Mesendoderm (in vitro differentiated cells): ENCODE measurements at regions not wholly inside any gene's neighbourhood (a gene's known extent, or its start where the extent isn't known, plus 50 kb on each side); places are given as distances from the start of the nearest gene placed in this dataset.

Experiments used
- DNase-seq: peaks from one replicate; pipeline ENCODE4 v3.0.0; 2013
- H2AK5ac ChIP-seq: 2 replicates; pipeline ENCODE4 v1.6.1; 2013; ENCODE audit warnings: low read length, inconsistent platforms
- H2BK120ac ChIP-seq: 2 replicates; pipeline ENCODE4 v1.6.1; 2013; ENCODE audit warnings: low read depth, mild to moderate bottlenecking, low read length, moderate library complexity, mixed read lengths
- H2BK15ac ChIP-seq: replicated peaks from 2 replicates; pipeline ENCODE4 v1.6.1; 2013; ENCODE audit warnings: low read depth, mild to moderate bottlenecking, moderate library complexity
- H2BK5ac ChIP-seq: 2 replicates; pipeline ENCODE4 v1.6.1; 2013; ENCODE audit warnings: low read length, inconsistent platforms
- H3K18ac ChIP-seq: 2 replicates; pipeline ENCODE4 v1.6.1; 2013; ENCODE audit warnings: mild to moderate bottlenecking, low read length, mixed read lengths
- H3K23ac ChIP-seq: one replicate; pipeline ENCODE4 v1.6.1; 2013; ENCODE audit warnings: low read length
- H3K27ac ChIP-seq: 2 replicates; pipeline ENCODE4 v1.5.1; 2013; ENCODE audit warnings: low read depth, mild to moderate bottlenecking, inconsistent platforms, low read length, moderate library complexity
- H3K27me3 ChIP-seq: 2 replicates; pipeline ENCODE4 v1.6.1; 2013; ENCODE audit warnings: low read length, control low read depth, mild to moderate bottlenecking, inconsistent platforms; ENCODE audit not compliant: insufficient read depth, poor library complexity
- H3K36me3 ChIP-seq: 2 replicates; pipeline ENCODE4 v1.6.1; 2013; ENCODE audit warnings: low read length, inconsistent platforms; ENCODE audit not compliant: control insufficient read depth, insufficient read depth
- H3K4ac ChIP-seq: one replicate; pipeline ENCODE4 v1.6.1; 2013; ENCODE audit warnings: low read depth, mild to moderate bottlenecking, low read length, moderate library complexity
- H3K4me1 ChIP-seq: 2 replicates; pipeline ENCODE4 v1.6.1; 2013; ENCODE audit warnings: low read depth, low read length, inconsistent platforms; ENCODE audit not compliant: control insufficient read depth
- H3K4me2 ChIP-seq: 2 replicates; pipeline ENCODE4 v1.6.1; 2013; ENCODE audit warnings: low read length
- H3K4me3 ChIP-seq: 2 replicates; pipeline ENCODE4 v1.5.1; 2013; ENCODE audit warnings: mild to moderate bottlenecking, low read length
- H3K56ac ChIP-seq: one replicate; pipeline ENCODE4 v1.6.1; 2013; ENCODE audit warnings: low read length
- H3K79me1 ChIP-seq: 2 replicates; pipeline ENCODE4 v1.6.1; 2013; ENCODE audit warnings: low read length, inconsistent platforms
- H3K79me2 ChIP-seq: 2 replicates; pipeline ENCODE4 v1.6.1; 2013; ENCODE audit warnings: mild to moderate bottlenecking, low read length; ENCODE audit not compliant: control insufficient read depth, insufficient read depth
- H3K9ac ChIP-seq: 2 replicates; pipeline ENCODE4 v1.6.1; 2013; ENCODE audit warnings: low read length, inconsistent platforms
- H4K5ac ChIP-seq: one replicate; pipeline ENCODE4 v1.6.1; 2013; ENCODE audit warnings: low read length
- H4K8ac ChIP-seq: one replicate; pipeline ENCODE4 v1.6.1; 2013; ENCODE audit warnings: low read depth, mild to moderate bottlenecking, control low read depth, low read length, moderate library complexity
- WGBS: extraction: QIAGEN DNeasy Blood & Tissue Kit; methylation state at CpG from one replicate; pipeline ENCODE4 v1.1.7; 2013; ENCODE audit warnings: low lambda C conversion rate, missing lambda C conversion rate; ENCODE audit not compliant: insufficient coverage; ENCODE audit errors: extremely low coverage; 5-methylcytosine and 5-hydroxymethylcytosine counted together

DNA sequence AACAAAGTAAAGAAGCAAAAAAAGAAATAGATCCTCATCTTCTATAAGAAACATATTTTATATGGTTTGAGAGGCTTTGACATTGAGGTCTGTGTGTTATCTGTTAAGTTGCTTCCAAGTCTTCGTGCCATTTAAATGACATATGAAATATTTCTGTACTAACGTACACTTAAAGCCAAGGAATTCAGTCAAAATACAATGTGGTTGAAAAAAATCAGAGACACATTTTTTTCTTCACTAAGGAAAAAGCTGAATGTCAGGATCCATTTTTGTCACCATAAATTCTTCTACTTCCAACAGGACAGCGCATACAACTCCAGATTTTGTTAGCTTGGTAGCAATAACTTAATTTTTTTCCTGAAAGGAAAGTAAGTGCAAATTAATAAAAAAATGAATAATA lies 168.5 kb downstream of the FAT4 start:
- Histone ChIP-seq H3K27me3 (no peaks in the 10 kb centered on the region), H3K79me2 (no peaks in the 10 kb centered on the region), H3K4ac (no peak overlapping the region), H4K5ac (no peak overlapping the region), H2BK5ac (no peak overlapping the region), H3K79me1 (no peaks in the 10 kb centered on the region), H3K4me1 (no peaks in the 10 kb centered on the region), H2BK15ac (no peak overlapping the region), H3K9ac (no peak overlapping the region), H3K27ac (no peak overlapping the region), H3K18ac (no peak overlapping the region), H3K36me3 (no peaks in the 10 kb centered on the region), H3K4me2 (no peak overlapping the region), H3K56ac (no peak overlapping the region), H2AK5ac (no peak overlapping the region), H4K8ac (no peak overlapping the region), H2BK120ac (no peak overlapping the region), H3K4me3 (no peak overlapping the region), H3K23ac (no peak overlapping the region)
- no peak for DNase-seq
- WGBS, result no CpG with 5 or more reads among the region's 3 CpGs

DNA sequence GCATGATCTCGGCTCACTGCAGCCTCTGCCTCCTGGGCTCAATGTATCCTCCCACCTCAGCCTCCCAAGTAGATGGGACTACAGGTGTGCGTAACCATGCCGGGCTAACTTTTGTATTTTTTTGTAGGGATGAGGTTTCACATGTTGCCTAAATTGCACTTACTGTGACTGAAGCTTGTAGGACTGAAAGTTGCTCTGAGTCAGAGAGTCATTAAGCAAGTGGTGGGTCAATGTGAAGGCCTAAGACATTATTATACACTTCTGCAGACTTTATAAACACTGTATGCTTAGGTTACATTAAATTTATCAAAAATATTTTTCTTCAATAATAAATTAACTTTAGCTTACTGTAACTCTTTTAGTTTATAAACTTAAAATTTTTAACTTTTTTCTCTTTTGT lies 170.2 kb downstream of the FAT4 start:
- Histone ChIP-seq H2BK15ac (no peak overlapping the region), H3K23ac (no peak overlapping the region), H3K79me1 (no peaks in the 10 kb centered on the region), H3K18ac (no peak overlapping the region), H3K36me3 (no peaks in the 10 kb centered on the region), H3K56ac (no peak overlapping the region), H4K8ac (no peak overlapping the region), H3K4ac (no peak overlapping the region), H3K27ac (no peak overlapping the region), H3K4me2 (no peak overlapping the region), H3K79me2 (no peaks in the 10 kb centered on the region), H4K5ac (no peak overlapping the region), H3K4me3 (no peak overlapping the region), H3K4me1 (no peaks in the 10 kb centered on the region), H3K27me3 (no peaks in the 10 kb centered on the region), H2BK120ac (no peak overlapping the region), H2BK5ac (no peak overlapping the region), H2AK5ac (no peak overlapping the region), H3K9ac (no peak overlapping the region)
- WGBS, result no CpG with 5 or more reads among the region's 3 CpGs
- no peak for DNase-seq

DNA sequence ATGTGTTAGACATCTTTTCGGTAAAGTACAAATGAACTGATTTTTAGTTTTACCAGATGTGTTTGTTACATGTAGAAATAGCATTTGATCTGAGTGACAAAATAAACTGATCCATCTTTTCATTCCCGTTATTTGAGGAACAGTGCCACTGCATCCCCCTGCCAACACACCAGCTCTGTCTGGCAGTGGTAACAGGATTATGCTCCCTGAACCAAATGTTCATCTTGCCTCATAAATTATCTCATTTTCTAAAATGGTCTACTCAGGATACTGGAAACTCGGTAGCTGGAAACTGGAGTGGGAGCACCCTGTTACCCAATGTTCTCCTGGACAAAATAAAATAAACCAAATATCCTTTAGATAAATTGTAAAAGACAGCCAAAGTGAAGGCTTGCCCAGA lies 171.6 kb downstream of the FAT4 start:
- Histone ChIP-seq H2BK120ac (no peak overlapping the region), H3K4me3 (no peak overlapping the region), H3K4me1 (no peaks in the 10 kb centered on the region), H2BK15ac (no peak overlapping the region), H2BK5ac (no peak overlapping the region), H3K79me1 (no peaks in the 10 kb centered on the region), H4K8ac (no peak overlapping the region), H3K56ac (no peak overlapping the region), H4K5ac (no peak overlapping the region), H3K27ac (no peak overlapping the region), H2AK5ac (no peak overlapping the region), H3K79me2 (no peaks in the 10 kb centered on the region), H3K36me3 (no peaks in the 10 kb centered on the region), H3K27me3 (no peaks in the 10 kb centered on the region), H3K18ac (no peak overlapping the region), H3K9ac (no peak overlapping the region), H3K4ac (no peak overlapping the region), H3K23ac (no peak overlapping the region), H3K4me2 (no peak overlapping the region)
- no peak for DNase-seq
- no CpG with 5 or more reads among the region's 3 CpGs for WGBS

DNA sequence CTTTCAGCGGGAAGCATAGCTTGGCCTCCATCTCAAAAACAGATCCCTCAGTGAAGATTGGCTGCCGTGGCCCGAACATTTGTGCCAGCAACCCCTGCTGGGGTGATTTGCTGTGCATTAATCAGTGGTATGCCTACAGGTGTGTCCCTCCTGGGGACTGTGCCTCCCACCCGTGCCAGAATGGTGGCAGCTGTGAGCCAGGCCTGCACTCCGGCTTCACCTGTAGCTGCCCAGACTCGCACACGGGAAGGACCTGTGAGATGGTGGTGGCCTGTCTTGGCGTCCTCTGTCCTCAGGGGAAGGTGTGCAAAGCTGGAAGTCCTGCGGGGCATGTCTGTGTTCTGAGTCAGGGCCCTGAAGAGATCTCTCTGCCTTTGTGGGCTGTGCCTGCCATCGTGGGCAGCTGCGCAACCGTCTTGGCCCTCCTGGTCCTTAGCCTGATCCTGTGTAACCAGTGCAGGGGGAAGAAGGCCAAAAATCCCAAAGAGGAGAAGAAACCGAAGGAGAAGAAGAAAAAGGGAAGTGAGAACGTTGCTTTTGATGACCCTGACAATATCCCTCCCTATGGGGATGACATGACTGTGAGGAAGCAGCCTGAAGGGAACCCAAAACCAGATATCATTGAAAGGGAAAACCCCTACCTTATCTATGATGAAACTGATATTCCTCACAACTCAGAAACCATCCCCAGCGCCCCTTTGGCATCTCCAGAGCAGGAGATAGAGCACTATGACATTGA lies 175.4 kb downstream of the FAT4 start:
- Histone ChIP-seq H3K36me3 (no peaks in the 10 kb centered on the region), H3K79me1 (no peaks in the 10 kb centered on the region), H3K27me3 (no peaks in the 10 kb centered on the region), H4K8ac (no peak overlapping the region), H3K9ac (no peak overlapping the region), H3K4me2 (no peak overlapping the region), H2BK120ac (no peak overlapping the region), H3K79me2 (no peaks in the 10 kb centered on the region), H3K4me3 (no peak overlapping the region), H3K23ac (no peak overlapping the region), H3K27ac (no peak overlapping the region), H3K4ac (no peak overlapping the region), H2BK5ac (no peak overlapping the region), H3K56ac (no peak overlapping the region), H2AK5ac (no peak overlapping the region), H4K5ac (no peak overlapping the region), H3K18ac (no peak overlapping the region), H3K4me1 (no peaks in the 10 kb centered on the region), H2BK15ac (no peak overlapping the region)
- no peak for DNase-seq
- WGBS, result no CpG with 5 or more reads among the region's 15 CpGs

DNA sequence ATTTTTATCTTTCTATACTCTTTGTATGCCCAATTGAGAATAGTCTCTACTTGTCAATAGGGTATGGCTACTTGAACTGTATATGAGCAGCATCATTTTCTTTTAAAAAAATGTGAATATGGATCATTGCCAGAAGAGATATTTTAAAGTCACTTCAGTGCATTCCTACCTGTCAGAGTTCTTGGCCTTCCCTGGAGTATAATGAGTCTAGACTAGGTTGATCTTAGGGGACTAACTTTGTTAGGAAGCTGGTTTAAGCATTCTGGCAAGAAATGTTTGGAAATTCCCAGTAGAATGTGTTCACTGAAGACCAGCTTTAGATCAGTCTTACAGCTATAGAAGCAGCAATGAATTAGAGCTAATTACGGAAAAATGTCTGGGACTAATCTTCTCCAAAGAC lies 178.2 kb downstream of the FAT4 start:
- Histone ChIP-seq H2BK15ac (no peak overlapping the region), H2BK120ac (no peak overlapping the region), H3K23ac (no peak overlapping the region), H3K4me3 (no peak overlapping the region), H3K36me3 (no peaks in the 10 kb centered on the region), H3K56ac (no peak overlapping the region), H3K27me3 (no peaks in the 10 kb centered on the region), H3K4me1 (no peaks in the 10 kb centered on the region), H3K18ac (no peak overlapping the region), H4K5ac (no peak overlapping the region), H3K9ac (no peak overlapping the region), H2AK5ac (no peak overlapping the region), H3K27ac (no peak overlapping the region), H3K79me2 (no peaks in the 10 kb centered on the region), H3K4ac (no peak overlapping the region), H4K8ac (no peak overlapping the region), H2BK5ac (no peak overlapping the region), H3K79me1 (no peaks in the 10 kb centered on the region), H3K4me2 (no peak overlapping the region)
- WGBS, result no CpG with 5 or more reads among the region's 1 CpG
- DNase-seq, result no peak

DNA sequence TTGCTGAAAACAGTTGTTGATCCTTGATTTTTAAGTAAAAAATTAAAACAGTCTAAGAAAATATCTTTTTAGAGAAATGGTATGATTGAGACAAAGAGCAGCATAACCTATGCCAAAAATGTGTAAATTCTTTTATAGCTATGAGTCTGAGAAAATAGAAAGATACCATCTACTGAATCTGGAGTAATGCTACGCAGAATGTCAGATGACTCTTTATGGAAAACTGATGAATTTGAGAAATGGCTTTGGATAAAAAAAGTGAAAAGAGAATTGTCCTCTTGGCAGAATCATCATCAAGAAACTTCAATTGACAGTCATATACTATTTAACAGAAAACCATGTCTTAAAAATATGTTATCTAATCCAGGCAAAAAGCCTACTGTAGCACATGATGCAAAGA lies 183.1 kb downstream of the FAT4 start:
- no peak for DNase-seq
- Histone ChIP-seq H2BK120ac (no peak overlapping the region), H2BK5ac (no peak overlapping the region), H2AK5ac (no peak overlapping the region), H3K27me3 (no peaks in the 10 kb centered on the region), H3K9ac (no peak overlapping the region), H3K18ac (no peak overlapping the region), H3K79me1 (no peaks in the 10 kb centered on the region), H3K4ac (no peak overlapping the region), H3K36me3 (no peaks in the 10 kb centered on the region), H3K4me1 (no peaks in the 10 kb centered on the region), H4K8ac (no peak overlapping the region), H2BK15ac (no peak overlapping the region), H3K56ac (no peak overlapping the region), H3K27ac (no peak overlapping the region), H4K5ac (no peak overlapping the region), H3K4me2 (no peak overlapping the region), H3K4me3 (no peak overlapping the region), H3K23ac (no peak overlapping the region), H3K79me2 (no peaks in the 10 kb centered on the region)
- WGBS, result no CpG with 5 or more reads among the region's 1 CpG
